CD4-positive, alpha-beta memory T cell (primary cell): ENCODE measurements at regions not wholly inside any gene's neighbourhood (a gene's known extent, or its start where the extent isn't known, plus 50 kb on each side); places are given as distances from the start of the nearest gene placed in this dataset.

Source experiments
- CTCF ChIA-PET: fragments of 350-600 bp; sonication (Branson Sonifier 250); formaldehyde crosslinking; loops from one replicate; lab custom pipeline; 2021; ENCODE audit warnings: inconsistent platforms; ENCODE audit not compliant: partially characterized antibody; lab: Charles Lee
- POLR2A ChIA-PET: fragments of 350-600 bp; sonication (Branson Sonifier 250); formaldehyde crosslinking; loops from one replicate; lab custom pipeline; 2021; ENCODE audit not compliant: partially characterized antibody; lab: Charles Lee
- DNase-seq, 5 donors: peaks; one replicate each; pipeline versions ENCODE4 v3.0.0 to v3.0.0-alpha.2; 2020 to 2022; ENCODE audit warnings: mixed read lengths in 1 of 5
- H3K27ac ChIP-seq: one replicate; pipeline ENCODE4 v1.7.0; 2013; ENCODE audit warnings: low read depth, low read length
- H3K27me3 ChIP-seq: 2 replicates; pipeline ENCODE4 v1.7.0; 2013; ENCODE audit warnings: mild to moderate bottlenecking, low read length, moderate library complexity; ENCODE audit not compliant: insufficient read depth
- H3K36me3 ChIP-seq: 2 replicates; pipeline ENCODE4 v1.7.0; 2013; ENCODE audit warnings: mild to moderate bottlenecking, low read length, moderate library complexity; ENCODE audit not compliant: insufficient read depth
- H3K4me1 ChIP-seq: 2 replicates; pipeline ENCODE4 v1.7.0; 2013; ENCODE audit warnings: mild to moderate bottlenecking, low read length, moderate library complexity; ENCODE audit not compliant: insufficient read depth
- H3K4me3 ChIP-seq, 2 donors: one replicate each; pipeline ENCODE4 v1.7.0; 2013; ENCODE audit warnings: low read length in 2 of 2, mild to moderate bottlenecking in 1 of 2
- H3K9me3 ChIP-seq, 2 donors: one replicate each; pipeline ENCODE4 v1.7.0; 2013; ENCODE audit warnings: low read length in 2 of 2, control low read depth in 1 of 2; ENCODE audit not compliant: control insufficient read depth in 1 of 2
- H3K27ac Mint-ChIP-seq, 7 donors: one replicate each; pipeline ENCODE4 v1.8.0; 2020 to 2021; ENCODE audit warnings: mixed read lengths in 7 of 7, mild to moderate bottlenecking in 6 of 7, inconsistent platforms in 3 of 7, moderate library complexity in 3 of 7
- H3K27me3 Mint-ChIP-seq, 2 donors: one replicate each; pipeline ENCODE4 v1.8.0; 2020 to 2021; ENCODE audit warnings: mixed read lengths in 2 of 2
- H3K36me3 Mint-ChIP-seq, 2 donors: one replicate each; pipeline ENCODE4 v1.8.0; 2020 to 2021; ENCODE audit warnings: mixed read lengths in 2 of 2, inconsistent platforms in 1 of 2, mild to moderate bottlenecking in 1 of 2
- H3K4me1 Mint-ChIP-seq, 4 donors: one replicate each; pipeline ENCODE4 v1.8.0; 2020 to 2021; ENCODE audit warnings: mixed read lengths in 4 of 4, mild to moderate bottlenecking in 1 of 4
- H3K4me3 Mint-ChIP-seq, 8 donors: one replicate each; pipeline ENCODE4 v1.8.0; 2020 to 2021; ENCODE audit warnings: mixed read lengths in 8 of 8, mild to moderate bottlenecking in 7 of 8, moderate library complexity in 6 of 8, inconsistent platforms in 3 of 8
- H3K9me3 Mint-ChIP-seq, 8 donors: one replicate each; pipeline ENCODE4 v1.8.0; 2020 to 2021; ENCODE audit warnings: mixed read lengths in 8 of 8, mild to moderate bottlenecking in 5 of 8, inconsistent platforms in 3 of 8, moderate library complexity in 1 of 8
- intact Hi-C: fragments of 100-400 bp; cut with micrococcal nuclease; formaldehyde crosslinking; loops from one replicate; pipeline ENCODE4 v1.15.1; 2023

DNA sequence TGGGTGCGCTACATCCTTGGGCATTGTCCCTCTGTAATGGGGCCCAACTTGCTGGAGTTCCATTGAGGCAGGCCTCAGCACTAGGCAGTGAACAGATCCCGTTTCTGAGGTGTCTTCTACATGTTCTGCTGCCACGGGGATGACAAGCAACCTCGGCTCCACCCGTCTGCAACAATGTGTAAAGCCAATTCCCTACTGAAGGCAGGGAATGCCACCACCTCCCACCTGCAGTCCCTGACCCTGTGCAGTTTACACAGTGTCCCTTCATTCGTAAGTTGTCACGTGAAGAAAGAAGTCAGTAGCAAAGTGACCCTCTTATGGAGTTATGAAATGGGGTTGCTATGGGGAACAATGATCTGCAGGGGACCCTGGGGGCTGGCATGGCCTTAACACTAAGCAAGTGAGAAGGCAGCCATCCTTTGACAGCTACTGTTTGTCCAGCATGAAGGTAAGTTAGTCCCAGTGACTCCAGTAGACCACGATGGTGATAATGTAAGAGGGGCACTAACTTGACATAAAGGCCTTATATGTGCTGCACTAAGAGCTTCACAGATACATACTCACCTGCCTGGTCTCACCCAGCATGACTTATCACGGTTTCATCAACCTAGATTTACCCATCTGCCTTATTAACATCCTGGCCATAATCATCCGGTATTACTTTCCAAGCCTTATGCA lies 130.6 kb upstream of the ZSWIM2 start:
- H3K4me3 Mint-ChIP-seq = no peak overlapping the region
- no peak overlapping the region for H3K4me3 ChIP-seq
- H3K27me3 ChIP-seq = no peaks in the 10 kb centered on the region
- DNase-seq = no peak
- H3K27ac ChIP-seq = no peak overlapping the region
- CTCF ChIA-PET = no interaction called here
- H3K27me3 Mint-ChIP-seq = no peaks in the 10 kb centered on the region
- H3K9me3 ChIP-seq = no peaks in the 10 kb centered on the region
- H3K36me3 Mint-ChIP-seq = no peaks in the 10 kb centered on the region
- H3K9me3 Mint-ChIP-seq = peaks cover 0 to under 1% (median 0%) of the 10 kb centered on the region in 8 donors
- POLR2A ChIA-PET = no interaction called here
- intact Hi-C loops = no loop called here
- no peaks in the 10 kb centered on the region for H3K4me1 ChIP-seq
- H3K27ac Mint-ChIP-seq = no peak overlapping the region
- H3K4me1 Mint-ChIP-seq = no peaks in the 10 kb centered on the region
- H3K36me3 ChIP-seq = no peaks in the 10 kb centered on the region

DNA sequence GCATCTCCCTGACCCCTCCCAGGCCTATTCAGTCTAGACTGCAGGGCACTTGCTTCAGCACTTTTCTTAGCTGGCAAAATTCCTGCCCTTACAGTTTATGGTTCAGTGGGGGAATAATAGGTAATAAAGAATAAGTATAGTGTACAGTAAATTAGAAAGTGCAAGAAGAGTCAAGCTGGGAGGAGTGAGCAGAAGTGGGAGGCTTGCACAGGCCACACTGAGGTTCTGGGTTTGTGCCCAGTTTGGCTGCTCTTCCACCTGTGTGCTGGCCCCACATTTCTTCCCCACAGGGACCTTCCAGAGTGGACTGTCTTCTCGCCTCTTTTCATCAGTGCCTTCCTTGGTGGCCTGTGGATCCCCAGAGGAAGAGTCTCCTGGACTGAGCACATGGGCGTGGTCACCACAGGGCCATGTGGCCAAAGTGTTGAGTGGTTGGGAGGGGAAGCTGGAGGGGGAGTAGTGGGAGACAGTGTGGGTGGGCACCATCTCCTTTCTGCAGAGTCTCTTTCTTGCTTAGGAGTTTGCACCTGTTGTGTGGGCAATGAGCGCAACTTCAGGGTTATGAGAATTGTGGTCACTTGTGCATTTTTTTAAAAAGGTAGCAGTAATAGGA lies 128.6 kb upstream of the ZSWIM2 start:
- intact Hi-C loops = no loop called here
- Mint-ChIP-seq H3K27me3 (no peaks in the 10 kb centered on the region), H3K9me3 (peaks cover 0 to 1% (median 0%) of the 10 kb centered on the region in 8 donors), H3K4me3 (no peak overlapping the region), H3K36me3 (no peaks in the 10 kb centered on the region), H3K27ac (no peak overlapping the region), H3K4me1 (no peaks in the 10 kb centered on the region)
- Histone ChIP-seq H3K4me3 (no peak overlapping the region), H3K9me3 (no peaks in the 10 kb centered on the region), H3K4me1 (no peaks in the 10 kb centered on the region), H3K27ac (no peak overlapping the region), H3K36me3 (no peaks in the 10 kb centered on the region), H3K27me3 (no peaks in the 10 kb centered on the region)
- ChIA-PET POLR2A (no interaction called here), CTCF (no interaction called here)
- DNase-seq = no peak

DNA sequence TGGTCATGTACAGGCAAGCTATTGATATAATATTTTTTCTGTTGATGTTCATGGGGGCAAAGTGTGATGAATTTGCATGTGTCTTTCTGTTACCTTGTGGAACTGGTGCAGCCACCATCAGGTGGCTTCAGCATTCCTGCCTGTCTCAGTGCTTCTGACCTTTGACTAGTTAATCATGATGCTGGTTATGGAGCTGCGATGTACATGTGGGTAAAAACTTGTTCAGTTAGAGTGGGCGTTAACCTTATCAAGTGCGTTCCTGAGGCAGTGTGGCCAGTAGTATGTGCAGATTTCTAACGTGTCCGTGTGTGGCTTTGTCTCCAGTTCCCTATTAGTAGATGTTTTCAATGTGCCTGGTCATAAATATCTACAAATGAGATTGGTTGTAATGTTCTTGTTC lies 127.4 kb upstream of the ZSWIM2 start:
- no peaks in the 10 kb centered on the region for H3K9me3 ChIP-seq
- H3K4me3 ChIP-seq = no peak overlapping the region
- Mint-ChIP-seq H3K4me3 (no peak overlapping the region), H3K9me3 (peaks cover 0 to 1% (median 0%) of the 10 kb centered on the region in 8 donors), H3K27me3 (no peaks in the 10 kb centered on the region), H3K4me1 (no peaks in the 10 kb centered on the region), H3K36me3 (no peaks in the 10 kb centered on the region), H3K27ac (no peak overlapping the region)
- intact Hi-C loops = no loop called here
- H3K27ac ChIP-seq = no peak overlapping the region
- no peaks in the 10 kb centered on the region for H3K27me3 ChIP-seq
- CTCF ChIA-PET = no interaction called here
- POLR2A ChIA-PET = no interaction called here
- no peaks in the 10 kb centered on the region for H3K4me1 ChIP-seq
- no peak for DNase-seq
- no peaks in the 10 kb centered on the region for H3K36me3 ChIP-seq

DNA sequence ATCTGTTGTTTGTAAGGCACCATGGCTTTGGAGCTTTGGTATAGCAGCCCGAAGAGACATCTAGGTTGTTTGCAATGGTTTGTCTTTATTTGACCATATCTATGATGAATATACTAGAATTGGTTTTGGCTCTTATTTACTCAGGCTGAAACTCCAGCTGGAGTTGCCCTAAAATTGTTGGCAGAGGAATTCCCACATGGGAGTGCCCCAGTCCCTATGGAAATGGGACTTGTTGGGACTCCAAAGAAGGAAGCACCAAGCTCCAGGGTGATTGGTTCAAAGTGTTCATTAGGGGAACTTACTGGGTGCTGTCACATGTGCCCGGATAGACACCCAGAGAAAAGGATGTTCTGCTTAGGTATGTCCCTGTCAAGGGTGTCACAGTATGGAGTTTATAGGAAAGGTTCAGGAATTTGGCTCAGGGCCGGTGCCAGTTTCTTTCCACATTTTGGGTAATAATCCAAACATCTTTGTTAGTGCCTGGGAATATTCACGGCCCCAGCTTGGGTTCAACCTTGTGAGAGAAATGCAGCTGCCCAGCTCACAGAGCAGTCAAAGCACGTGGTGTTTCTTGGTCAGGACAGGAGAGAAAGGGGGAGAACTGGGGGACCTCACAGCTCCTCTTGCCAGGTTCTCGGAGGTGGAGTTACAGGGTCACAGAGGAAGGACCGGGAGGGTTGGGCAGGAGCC lies 123.5 kb upstream of the ZSWIM2 start:
- ChIA-PET CTCF (no interaction called here), POLR2A (no interaction called here)
- H3K4me3 ChIP-seq = no peak overlapping the region
- Mint-ChIP-seq H3K27me3 (no peaks in the 10 kb centered on the region), H3K9me3 (peaks cover 0 to 3% (median 0%) of the 10 kb centered on the region in 8 donors), H3K4me3 (no peak overlapping the region), H3K27ac (no peak overlapping the region), H3K36me3 (no peaks in the 10 kb centered on the region), H3K4me1 (no peaks in the 10 kb centered on the region)
- no peaks in the 10 kb centered on the region for H3K36me3 ChIP-seq
- intact Hi-C loops = no loop called here
- no peaks in the 10 kb centered on the region for H3K9me3 ChIP-seq
- DNase-seq = no peak
- no peaks in the 10 kb centered on the region for H3K4me1 ChIP-seq
- no peak overlapping the region for H3K27ac ChIP-seq
- no peaks in the 10 kb centered on the region for H3K27me3 ChIP-seq

DNA sequence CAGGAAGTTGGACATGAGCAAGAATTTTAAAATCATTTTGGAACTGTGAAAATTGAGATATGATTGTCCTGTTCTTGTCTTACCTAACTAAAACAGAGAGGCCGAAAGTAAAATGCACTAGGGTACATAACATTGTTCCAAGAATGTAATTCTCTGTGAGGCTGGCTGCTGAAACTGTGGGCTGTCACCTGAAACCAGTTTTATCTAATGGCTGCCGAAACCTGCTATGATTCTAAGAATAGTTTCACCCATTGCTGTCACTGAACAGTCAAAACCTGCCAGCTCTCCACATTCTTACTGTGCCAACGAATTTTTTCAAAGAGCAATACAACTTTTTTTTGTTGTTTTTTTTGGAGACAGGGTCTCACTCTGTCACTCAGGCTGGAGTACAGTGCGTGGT lies 119.3 kb upstream of the ZSWIM2 start:
- H3K27ac Mint-ChIP-seq = no peak overlapping the region
- CTCF ChIA-PET = no interaction called here
- H3K9me3 ChIP-seq = no peaks in the 10 kb centered on the region

DNA sequence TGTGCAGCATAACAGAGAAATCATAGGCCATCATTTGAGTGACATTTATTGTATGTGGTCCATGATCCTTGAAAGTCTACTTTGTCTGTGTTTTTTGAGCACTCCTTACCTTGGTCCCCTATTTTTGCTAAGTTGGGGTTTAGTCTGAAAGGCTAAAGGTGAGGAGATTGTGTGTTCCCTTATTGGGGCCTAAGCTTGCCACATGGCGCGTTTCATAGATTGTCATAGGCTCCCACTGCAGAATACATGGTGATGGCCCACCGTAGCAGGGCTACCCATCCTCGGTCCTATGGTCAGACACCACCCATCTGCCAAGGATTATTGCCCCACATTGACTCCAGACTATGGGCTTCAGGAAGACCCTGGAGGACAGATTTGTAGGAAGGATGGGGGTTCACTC lies 117.0 kb upstream of the ZSWIM2 start:
- Mint-ChIP-seq H3K36me3 (no peaks in the 10 kb centered on the region), H3K27me3 (no peaks in the 10 kb centered on the region), H3K27ac (no peak overlapping the region), H3K9me3 (peaks cover 0 to 6% (median 0%) of the 10 kb centered on the region in 8 donors), H3K4me3 (no peak overlapping the region), H3K4me1 (no peaks in the 10 kb centered on the region)
- no peaks in the 10 kb centered on the region for H3K4me1 ChIP-seq
- intact Hi-C loops = no loop called here
- DNase-seq = no peak
- H3K27me3 ChIP-seq = no peaks in the 10 kb centered on the region
- H3K9me3 ChIP-seq = no peaks in the 10 kb centered on the region
- ChIA-PET CTCF (no interaction called here), POLR2A (no interaction called here)
- H3K27ac ChIP-seq = no peak overlapping the region
- H3K4me3 ChIP-seq = no peak overlapping the region
- no peaks in the 10 kb centered on the region for H3K36me3 ChIP-seq

More for the DNA sequence above, 119.3 kb upstream of the ZSWIM2 start:
- Histone ChIP-seq H3K27ac (no peak overlapping the region), H3K4me3 (no peak overlapping the region), H3K27me3 (no peaks in the 10 kb centered on the region), H3K36me3 (no peaks in the 10 kb centered on the region), H3K4me1 (no peaks in the 10 kb centered on the region)
- H3K36me3 Mint-ChIP-seq = no peaks in the 10 kb centered on the region
- no peak for DNase-seq
- intact Hi-C loops = no loop called here
- no peak overlapping the region for H3K4me3 Mint-ChIP-seq
- POLR2A ChIA-PET = no interaction called here
- H3K4me1 Mint-ChIP-seq = no peaks in the 10 kb centered on the region
- H3K27me3 Mint-ChIP-seq = no peaks in the 10 kb centered on the region
- peaks cover 0 to 3% (median 0%) of the 10 kb centered on the region in 8 donors for H3K9me3 Mint-ChIP-seq

DNA sequence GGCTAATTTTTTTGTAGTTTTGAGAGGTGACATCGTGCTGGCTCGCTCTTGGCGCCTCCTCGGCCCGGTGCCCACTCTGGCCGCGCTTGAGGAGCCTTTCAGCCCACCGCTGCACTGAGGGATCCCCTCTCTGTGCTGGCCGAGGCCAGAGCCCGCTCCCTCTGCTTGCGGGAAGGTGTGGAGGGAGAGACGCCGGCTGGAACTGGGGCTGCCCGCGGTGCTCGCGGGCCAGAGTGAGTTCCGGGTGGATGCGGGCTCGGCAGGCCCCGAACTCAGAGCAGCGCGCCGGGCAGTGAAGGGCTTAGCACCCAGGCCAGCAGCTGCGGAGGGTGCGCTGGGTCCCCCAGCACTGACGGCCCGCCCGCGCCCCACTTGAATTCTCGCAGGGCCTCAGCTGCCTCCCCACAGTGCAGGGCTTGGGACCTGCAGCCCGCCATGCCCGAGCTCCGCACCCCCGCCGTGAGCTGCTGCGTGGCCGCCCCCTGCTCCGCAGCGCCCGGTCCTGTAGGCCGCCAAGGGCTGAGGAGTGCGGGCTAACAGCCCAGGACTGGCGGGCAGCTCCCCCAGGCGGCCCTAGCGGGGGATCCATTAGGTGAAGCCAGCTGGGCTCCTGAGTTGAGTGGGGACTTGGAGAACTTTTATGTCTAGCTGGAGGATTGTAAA lies 113.2 kb upstream of the ZSWIM2 start:
- Histone ChIP-seq H3K4me3 (no peak overlapping the region), H3K27me3 (no peaks in the 10 kb centered on the region), H3K9me3 (no peaks in the 10 kb centered on the region), H3K4me1 (no peaks in the 10 kb centered on the region), H3K36me3 (no peaks in the 10 kb centered on the region), H3K27ac (no peak overlapping the region)
- ChIA-PET CTCF (no interaction called here), POLR2A (no interaction called here)
- H3K27me3 Mint-ChIP-seq = no peaks in the 10 kb centered on the region
- DNase-seq = no peak
- peaks cover 0 to 3% (median under 1%) of the 10 kb centered on the region in 8 donors for H3K9me3 Mint-ChIP-seq
- H3K36me3 Mint-ChIP-seq = no peaks in the 10 kb centered on the region
- no peak overlapping the region for H3K4me3 Mint-ChIP-seq
- no peak overlapping the region for H3K27ac Mint-ChIP-seq
- no peaks in the 10 kb centered on the region for H3K4me1 Mint-ChIP-seq
- intact Hi-C loops = no loop called here
